ENCODE measurements at regions not wholly inside any gene's neighbourhood (a gene's known extent, or its start where the extent isn't known, plus 50 kb on each side); places are given as distances from the start of the nearest gene placed in this dataset.
"Not testable (repeated sequence)": the region's sequence is repeated elsewhere in the genome, so short reads cannot be mapped to it uniquely, and the experiment has no call there.

GRCh38 chr18:15164446-15164845, 416.5 kb downstream of the ANKRD30B start:
- ATAC-seq; DNase-seq (ENCODE audit: low spot score); intact Hi-C loops (cut with DNase I): not testable (repeated sequence)

- DNase-seq (ENCODE audit: low spot score) (no peak), ATAC-seq (no peak)
- intact Hi-C loops (cut with DNase I), result no loop called here
Observed at GRCh38 chr18:15165048-15165447, 417.1 kb downstream of the ANKRD30B start.

- DNase-seq (ENCODE audit: low spot score); intact Hi-C loops (cut with DNase I); ATAC-seq: not testable (repeated sequence)
Observed at GRCh38 chr18:15193028-15193427, 445.1 kb downstream of the ANKRD30B start.

DNA sequence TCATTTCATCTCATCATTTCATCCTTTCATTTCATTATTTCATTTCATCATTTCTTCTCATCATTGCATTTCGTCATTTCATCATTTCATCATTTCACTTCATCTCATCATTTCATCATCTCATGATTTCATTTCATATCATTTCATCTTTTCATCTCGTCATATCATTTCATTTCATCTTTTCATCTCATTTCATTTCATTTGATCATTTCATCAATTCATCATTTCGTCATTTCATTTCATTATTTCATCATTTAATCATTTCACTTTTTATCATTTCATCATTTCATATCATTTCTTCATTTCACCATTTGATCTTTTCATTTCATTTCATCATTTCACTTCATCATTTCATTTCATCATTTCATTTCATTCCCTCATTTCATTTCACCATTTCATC, 445.8 kb downstream of the ANKRD30B start:
- DNase-seq (ENCODE audit: low spot score); ATAC-seq; intact Hi-C loops (cut with DNase I): not testable (repeated sequence)

- intact Hi-C loops (cut with DNase I); ATAC-seq: not testable (repeated sequence)
- DNase-seq (ENCODE audit: low spot score), result peak; percentile 32
Observed at GRCh38 chr18:15197338-15198115, 449.6 kb downstream of the ANKRD30B start.

DNA sequence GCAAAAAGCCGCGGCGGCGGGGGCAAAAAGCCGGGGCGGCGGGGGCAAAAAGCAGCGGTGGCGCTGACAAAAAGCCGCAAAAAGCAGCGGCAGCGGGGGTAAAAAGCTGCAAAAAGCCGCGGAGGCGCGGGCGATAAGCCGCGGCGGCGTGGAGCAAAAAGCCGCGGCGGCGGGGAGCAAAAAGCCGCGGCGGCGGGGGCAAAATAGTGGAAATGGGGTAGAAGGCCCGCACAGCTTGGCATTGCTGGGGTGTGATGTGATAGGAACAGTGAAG, 450.1 kb downstream of the ANKRD30B start:
- DNase-seq (ENCODE audit: low spot score), result no peak
- ATAC-seq, result no peak
- intact Hi-C loops (cut with DNase I), result no loop called here
